ENCODE measurements at regions not wholly inside any gene's neighbourhood (a gene's known extent, or its start where the extent isn't known, plus 50 kb on each side); places are given as distances from the start of the nearest gene placed in this dataset.
"Not testable (repeated sequence)": the region's sequence is repeated elsewhere in the genome, so short reads cannot be mapped to it uniquely, and the experiment has no call there.

- Mint-ChIP-seq H3K27me3 (no peaks in the 10 kb centered on the region), H3K27ac (no peak overlapping the region), H3K4me3 (no peak overlapping the region), H3K4me1 (ENCODE audit: low read depth in 2 of 2) (no peaks in the 10 kb centered on the region), H3K36me3 (ENCODE audit: insufficient read depth) (no peaks in the 10 kb centered on the region), H3K9me3 (peaks cover 12 to 36% of the 10 kb centered on the region in 2 donors)
- ATAC-seq (replicated peaks) (no peak), DNase-seq (no peak)
These were observed 497.3 kb upstream of the SPTLC3 start for GRCh38 chr20:12511499-12511898.

- no peaks in the 10 kb centered on the region for H3K27me3 Mint-ChIP-seq
- no peaks in the 10 kb centered on the region for H3K36me3 Mint-ChIP-seq (ENCODE audit: insufficient read depth)
- DNase-seq: no peak
- no peak overlapping the region for H3K4me3 Mint-ChIP-seq
- no peaks in the 10 kb centered on the region for H3K4me1 Mint-ChIP-seq (ENCODE audit: low read depth in 2 of 2)
- ATAC-seq (replicated peaks): no peak
- H3K9me3 Mint-ChIP-seq: peaks cover 12 to 30% of the 10 kb centered on the region in 2 donors
- H3K27ac Mint-ChIP-seq: no peak overlapping the region
These were observed 496.0 kb upstream of the SPTLC3 start for GRCh38 chr20:12512755-12513154.

- Mint-ChIP-seq H3K27ac (no peak overlapping the region), H3K4me3 (no peak overlapping the region), H3K4me1 (ENCODE audit: low read depth in 2 of 2) (no peaks in the 10 kb centered on the region), H3K36me3 (ENCODE audit: insufficient read depth) (no peaks in the 10 kb centered on the region), H3K27me3 (no peaks in the 10 kb centered on the region), H3K9me3 (peaks cover 8 to 11% of the 10 kb centered on the region in 2 donors)
- ATAC-seq (replicated peaks): no peak
- no peak for DNase-seq
These were observed 480.7 kb upstream of the SPTLC3 start for GRCh38 chr20:12528104-12528503.

GRCh38 chr20:12528591-12529041, 480.2 kb upstream of the SPTLC3 start:
- no peaks in the 10 kb centered on the region for H3K36me3 Mint-ChIP-seq (ENCODE audit: insufficient read depth)
- ATAC-seq (replicated peaks): no peak
- H3K27me3 Mint-ChIP-seq: no peaks in the 10 kb centered on the region
- H3K4me3 Mint-ChIP-seq: no peak overlapping the region
- H3K4me1 Mint-ChIP-seq (ENCODE audit: low read depth in 2 of 2): no peaks in the 10 kb centered on the region
- H3K9me3 Mint-ChIP-seq: peaks cover 8 to 11% of the 10 kb centered on the region in 2 donors
- no peak overlapping the region for H3K27ac Mint-ChIP-seq
- DNase-seq: no peak

GRCh38 chr20:12531626-12532025, 477.1 kb upstream of the SPTLC3 start:
- H3K27ac Mint-ChIP-seq: no peak overlapping the region
- DNase-seq (no peak), ATAC-seq (replicated peaks) (no peak)
- no peaks in the 10 kb centered on the region for H3K27me3 Mint-ChIP-seq
- no peaks in the 10 kb centered on the region for H3K4me1 Mint-ChIP-seq (ENCODE audit: low read depth in 2 of 2)
- H3K4me3 Mint-ChIP-seq: no peak overlapping the region
- H3K36me3 Mint-ChIP-seq (ENCODE audit: insufficient read depth): no peaks in the 10 kb centered on the region
- peaks cover 0 to 2% of the 10 kb centered on the region in 2 donors for H3K9me3 Mint-ChIP-seq

GRCh38 chr20:12535316-12535715, 473.5 kb upstream of the SPTLC3 start:
- Mint-ChIP-seq H3K4me1 (ENCODE audit: low read depth in 2 of 2) (no peaks in the 10 kb centered on the region), H3K36me3 (ENCODE audit: insufficient read depth) (no peaks in the 10 kb centered on the region), H3K27me3 (no peaks in the 10 kb centered on the region), H3K27ac (no peak overlapping the region), H3K4me3 (no peak overlapping the region), H3K9me3 (peaks cover 8% of the 10 kb centered on the region in 2 donors)
- ATAC-seq (replicated peaks) (no peak), DNase-seq (no peak)

GRCh38 chr20:12535770-12536169, 473.0 kb upstream of the SPTLC3 start:
- ATAC-seq (replicated peaks) (no peak), DNase-seq (no peak)
- no peaks in the 10 kb centered on the region for H3K4me1 Mint-ChIP-seq (ENCODE audit: low read depth in 2 of 2)
- H3K4me3 Mint-ChIP-seq: no peak overlapping the region
- no peak overlapping the region for H3K27ac Mint-ChIP-seq
- H3K27me3 Mint-ChIP-seq: no peaks in the 10 kb centered on the region
- no peaks in the 10 kb centered on the region for H3K36me3 Mint-ChIP-seq (ENCODE audit: insufficient read depth)
- H3K9me3 Mint-ChIP-seq: peaks cover 8% of the 10 kb centered on the region in 2 donors

- Mint-ChIP-seq H3K27me3 (no peaks in the 10 kb centered on the region), H3K9me3 (no peaks in the 10 kb centered on the region), H3K36me3 (ENCODE audit: insufficient read depth) (no peaks in the 10 kb centered on the region), H3K4me3 (no peak overlapping the region), H3K27ac (no peak overlapping the region), H3K4me1 (ENCODE audit: low read depth in 2 of 2) (no peaks in the 10 kb centered on the region)
- ATAC-seq (replicated peaks): no peak
- no peak for DNase-seq
These were observed 454.3 kb upstream of the SPTLC3 start for GRCh38 chr20:12554426-12554825.

GRCh38 chr20:12555369-12555768, 453.4 kb upstream of the SPTLC3 start:
- no peaks in the 10 kb centered on the region for H3K27me3 Mint-ChIP-seq
- ATAC-seq (replicated peaks): no peak
- no peak for DNase-seq
- no peak overlapping the region for H3K4me3 Mint-ChIP-seq
- no peaks in the 10 kb centered on the region for H3K36me3 Mint-ChIP-seq (ENCODE audit: insufficient read depth)
- no peaks in the 10 kb centered on the region for H3K9me3 Mint-ChIP-seq
- H3K27ac Mint-ChIP-seq: no peak overlapping the region
- H3K4me1 Mint-ChIP-seq (ENCODE audit: low read depth in 2 of 2): no peaks in the 10 kb centered on the region

GRCh38 chr20:12555849-12556248, 452.9 kb upstream of the SPTLC3 start:
- H3K9me3 Mint-ChIP-seq; H3K4me3 Mint-ChIP-seq; DNase-seq; H3K4me1 Mint-ChIP-seq (ENCODE audit: low read depth in 2 of 2); H3K36me3 Mint-ChIP-seq (ENCODE audit: insufficient read depth); ATAC-seq (replicated peaks); H3K27me3 Mint-ChIP-seq; H3K27ac Mint-ChIP-seq: not testable (repeated sequence)

- ATAC-seq (replicated peaks) (no peak), DNase-seq (no peak)
- H3K36me3 Mint-ChIP-seq (ENCODE audit: insufficient read depth): no peaks in the 10 kb centered on the region
- no peak overlapping the region for H3K27ac Mint-ChIP-seq
- H3K9me3 Mint-ChIP-seq: no peaks in the 10 kb centered on the region
- no peak overlapping the region for H3K4me3 Mint-ChIP-seq
- no peaks in the 10 kb centered on the region for H3K4me1 Mint-ChIP-seq (ENCODE audit: low read depth in 2 of 2)
- no peaks in the 10 kb centered on the region for H3K27me3 Mint-ChIP-seq
These were observed 451.5 kb upstream of the SPTLC3 start for GRCh38 chr20:12557224-12557623.

GRCh38 chr20:12564979-12565378, 443.8 kb upstream of the SPTLC3 start:
- H3K27ac Mint-ChIP-seq: no peak overlapping the region
- H3K4me1 Mint-ChIP-seq (ENCODE audit: low read depth in 2 of 2): no peaks in the 10 kb centered on the region
- no peak for ATAC-seq (replicated peaks)
- H3K27me3 Mint-ChIP-seq: no peaks in the 10 kb centered on the region
- H3K4me3 Mint-ChIP-seq: no peak overlapping the region
- peaks cover 4 to 8% of the 10 kb centered on the region in 2 donors for H3K9me3 Mint-ChIP-seq
- no peak for DNase-seq
- H3K36me3 Mint-ChIP-seq (ENCODE audit: insufficient read depth): no peaks in the 10 kb centered on the region

- no peak overlapping the region for H3K4me3 Mint-ChIP-seq
- H3K27me3 Mint-ChIP-seq: no peaks in the 10 kb centered on the region
- ATAC-seq (replicated peaks) (no peak), DNase-seq (no peak)
- H3K4me1 Mint-ChIP-seq (ENCODE audit: low read depth in 2 of 2): no peaks in the 10 kb centered on the region
- H3K36me3 Mint-ChIP-seq (ENCODE audit: insufficient read depth): no peaks in the 10 kb centered on the region
- no peak overlapping the region for H3K27ac Mint-ChIP-seq
- H3K9me3 Mint-ChIP-seq: peaks cover 9 to 15% of the 10 kb centered on the region in 2 donors
These were observed 442.2 kb upstream of the SPTLC3 start for GRCh38 chr20:12566596-12566995.

GRCh38 chr20:12570371-12570770, 438.4 kb upstream of the SPTLC3 start:
- Mint-ChIP-seq H3K27ac (no peak overlapping the region), H3K4me1 (ENCODE audit: low read depth in 2 of 2) (no peaks in the 10 kb centered on the region), H3K4me3 (no peak overlapping the region), H3K9me3 (peaks cover 9 to 28% of the 10 kb centered on the region in 2 donors), H3K36me3 (ENCODE audit: insufficient read depth) (no peaks in the 10 kb centered on the region), H3K27me3 (no peaks in the 10 kb centered on the region)
- DNase-seq (no peak), ATAC-seq (replicated peaks) (no peak)

GRCh38 chr20:12573442-12573841, 435.3 kb upstream of the SPTLC3 start:
- no peak overlapping the region for H3K27ac Mint-ChIP-seq
- H3K36me3 Mint-ChIP-seq (ENCODE audit: insufficient read depth): no peaks in the 10 kb centered on the region
- no peak for ATAC-seq (replicated peaks)
- H3K27me3 Mint-ChIP-seq: no peaks in the 10 kb centered on the region
- no peak for DNase-seq
- H3K9me3 Mint-ChIP-seq: peaks cover 4 to 28% of the 10 kb centered on the region in 2 donors
- H3K4me1 Mint-ChIP-seq (ENCODE audit: low read depth in 2 of 2): no peaks in the 10 kb centered on the region
- H3K4me3 Mint-ChIP-seq: no peak overlapping the region
